ENCODE measurements at regions not wholly inside any gene's neighbourhood (a gene's known extent, or its start where the extent isn't known, plus 50 kb on each side); places are given as distances from the start of the nearest gene placed in this dataset.

DNA sequence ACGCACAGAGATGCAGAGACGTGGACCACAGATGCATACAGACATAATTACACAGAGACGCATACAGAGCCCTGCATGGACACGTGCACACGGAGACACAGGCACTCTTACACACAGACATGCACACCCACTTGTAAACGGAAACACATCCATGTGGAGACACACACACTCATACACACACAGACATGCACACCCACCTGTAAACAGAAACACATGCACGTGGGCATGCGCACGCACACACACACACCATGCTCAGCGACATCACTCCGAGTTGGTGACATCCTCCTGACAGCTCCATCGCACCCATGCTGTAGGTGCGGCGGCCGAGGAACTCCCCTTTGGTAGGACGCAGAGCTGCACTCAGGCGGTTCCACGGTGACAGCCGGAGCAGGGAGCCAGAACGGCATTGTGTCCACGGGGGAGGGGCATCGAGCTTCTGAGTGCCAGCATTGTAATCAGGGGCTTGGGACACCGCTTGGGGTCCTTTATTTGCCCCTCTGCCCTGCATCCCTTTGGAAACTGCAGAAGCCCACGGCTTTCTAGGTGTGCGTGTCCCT, 233.5 kb downstream of the RBFOX3 start:
- no peak for TF ChIP-seq POLR2AphosphoS5 (IDR thresholded peaks at IDR 0.05)
- TF ChIP-seq CTCF (IDR thresholded peaks at IDR 0.05) = no peak

All from breast epithelium (tissue), 3 donors.